ENCODE measurements at regions not wholly inside any gene's neighbourhood (a gene's known extent, or its start where the extent isn't known, plus 50 kb on each side); places are given as distances from the start of the nearest gene placed in this dataset.
"Not testable (repeated sequence)": the region's sequence is repeated elsewhere in the genome, so short reads cannot be mapped to it uniquely, and the experiment has no call there.

DNA sequence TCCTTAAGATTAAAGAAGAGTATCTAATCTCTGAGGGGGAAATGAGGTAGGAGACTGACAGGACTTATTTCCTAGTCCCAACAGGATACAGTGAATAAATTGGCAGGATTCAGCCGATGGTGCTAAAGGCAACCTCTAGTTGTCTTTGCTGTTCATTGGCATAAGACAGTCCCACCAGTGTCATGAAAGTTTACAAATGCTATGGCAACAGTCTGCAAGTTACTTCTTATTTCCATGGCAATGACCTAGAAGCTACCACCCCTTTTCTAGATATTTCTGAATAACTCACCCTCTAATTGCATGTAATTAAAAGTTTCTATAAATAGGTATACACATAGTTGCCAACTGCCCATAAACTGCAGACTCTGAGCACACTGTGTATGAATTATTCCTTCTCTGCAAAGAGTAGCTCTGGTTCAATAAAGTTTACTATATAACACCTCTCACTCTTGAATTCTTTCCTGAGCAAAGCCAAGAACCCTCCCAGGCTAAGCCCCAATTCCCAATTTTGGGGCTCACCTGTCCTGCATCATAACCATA, 172.7 kb upstream of the LRATD1 start:
- DNase-seq (ENCODE audit: low spot score) = no peak
- no peak for FAIRE-seq

DNA sequence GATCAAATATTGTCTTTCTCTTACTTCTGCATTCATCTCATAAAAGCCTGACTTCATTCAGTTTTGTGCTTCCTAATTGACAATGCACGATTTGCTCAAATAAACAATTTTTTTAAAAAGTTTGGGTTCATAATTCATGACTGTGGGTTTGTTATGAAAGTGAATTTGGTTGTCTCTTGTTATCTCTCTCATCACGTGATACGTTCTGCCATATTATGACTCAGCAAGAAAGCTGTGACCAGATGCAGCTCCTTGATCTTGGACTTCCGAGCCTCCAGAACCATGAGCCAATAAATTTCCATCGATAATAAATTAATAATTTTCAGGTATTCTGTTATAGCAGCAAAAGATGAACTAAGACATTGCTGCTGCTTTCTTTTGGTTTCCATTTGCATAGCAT, 156.5 kb upstream of the LRATD1 start:
- FAIRE-seq (no peak), DNase-seq (ENCODE audit: low spot score) (no peak)

GRCh38 chr2:14479486-14479885, 153.0 kb upstream of the LRATD1 start:
- no peak for DNase-seq (ENCODE audit: low spot score)
- no peak for FAIRE-seq

GRCh38 chr2:14480120-14480519, 152.4 kb upstream of the LRATD1 start:
- no peak for FAIRE-seq
- DNase-seq (ENCODE audit: low spot score) = no peak

DNA sequence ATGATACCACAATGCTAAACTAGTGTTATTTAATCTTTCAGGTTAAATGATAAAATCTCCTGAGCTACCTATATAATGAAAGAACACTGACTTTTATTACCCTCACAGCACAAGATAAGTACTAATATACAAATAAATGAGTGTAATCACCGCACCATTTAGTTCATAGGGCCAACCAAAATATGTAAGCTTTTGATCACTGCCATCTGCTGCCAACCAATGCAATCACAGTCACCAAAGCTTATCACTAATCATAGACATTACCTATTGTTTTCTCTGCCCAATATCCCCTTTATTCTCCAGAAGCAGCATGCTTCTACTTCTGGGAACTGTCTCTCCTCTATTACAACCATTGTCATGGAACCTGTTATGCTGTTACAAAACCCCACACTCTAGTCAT, 151.6 kb upstream of the LRATD1 start:
- FAIRE-seq (no peak), DNase-seq (ENCODE audit: low spot score) (no peak)

DNA sequence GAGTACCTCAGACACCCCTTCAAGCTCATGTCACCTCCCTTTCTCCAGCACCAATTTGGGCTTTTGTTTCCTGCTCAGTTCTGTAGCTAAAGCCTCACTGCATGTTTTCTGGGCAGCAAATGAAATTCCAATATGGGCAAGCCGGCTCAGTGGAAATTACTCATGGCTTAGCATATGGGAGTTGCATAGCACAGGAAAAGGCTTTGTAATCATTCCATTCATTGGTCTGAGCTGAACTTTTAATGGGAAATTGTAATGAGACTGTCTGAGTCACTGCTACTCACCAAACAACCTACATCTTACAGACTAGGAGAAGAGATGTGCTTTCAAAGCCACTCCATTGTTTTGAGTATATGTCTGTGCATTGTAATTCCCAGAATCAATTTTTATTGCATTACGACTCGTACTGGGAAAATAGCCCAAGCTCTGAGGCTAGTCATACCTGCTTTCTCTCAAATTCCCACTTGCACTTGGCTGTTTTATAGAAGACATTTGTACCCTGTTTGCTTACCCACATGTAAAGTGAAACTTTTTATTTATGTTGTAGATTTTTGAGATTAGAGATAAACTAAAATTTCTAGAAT, 139.5 kb upstream of the LRATD1 start:
- FAIRE-seq (no peak), DNase-seq (ENCODE audit: low spot score) (peak; percentile 47)

DNA sequence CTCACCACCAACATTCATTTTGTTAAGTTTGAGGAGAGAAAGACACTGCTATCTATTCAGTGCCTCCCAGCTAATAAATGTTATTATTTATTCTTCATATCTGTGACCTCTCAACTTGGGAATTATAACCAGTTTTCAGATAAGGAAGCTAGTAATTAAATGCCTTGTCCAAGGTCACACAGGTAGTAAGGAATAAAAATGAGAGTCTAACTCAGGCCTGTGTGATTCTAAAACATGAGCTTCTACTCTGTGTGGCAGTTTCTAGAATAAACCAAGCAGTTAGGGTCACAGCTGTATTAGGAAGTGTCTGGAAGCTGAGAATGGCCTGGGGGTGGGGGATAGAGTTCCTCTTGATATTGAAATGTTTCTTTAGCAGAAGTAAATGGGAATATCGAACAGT, 137.8 kb upstream of the LRATD1 start:
- no peak for DNase-seq (ENCODE audit: low spot score)
- no peak for FAIRE-seq

- DNase-seq (ENCODE audit: low spot score) (no peak), FAIRE-seq (no peak)
Measured at GRCh38 chr2:14501061-14501460, 131.5 kb upstream of the LRATD1 start.

- not testable (repeated sequence) for DNase-seq (ENCODE audit: low spot score); FAIRE-seq
Measured at GRCh38 chr2:14506955-14507354, 125.6 kb upstream of the LRATD1 start.

DNA sequence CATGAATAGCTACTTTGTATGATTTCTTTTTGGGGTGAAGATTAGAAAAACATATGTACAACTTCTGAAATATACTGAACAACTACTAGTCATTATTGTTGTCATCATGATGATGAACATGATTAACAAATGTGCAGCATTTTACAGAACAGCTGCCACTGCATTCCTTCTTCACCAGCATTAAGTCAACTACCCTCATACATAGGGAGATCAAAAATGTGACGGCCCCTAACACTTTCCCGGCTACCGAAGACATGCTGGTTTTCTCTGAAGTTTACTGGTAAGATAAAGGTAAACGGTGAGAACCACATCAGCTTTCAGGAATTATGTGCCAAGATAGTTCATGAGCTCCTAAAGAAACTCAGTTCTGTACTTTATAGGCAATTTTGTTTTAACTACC, 121.0 kb upstream of the LRATD1 start:
- no peak for DNase-seq (ENCODE audit: low spot score)
- no peak for FAIRE-seq

- FAIRE-seq (no peak), DNase-seq (ENCODE audit: low spot score) (no peak)
Measured at GRCh38 chr2:14513903-14514302, 118.6 kb upstream of the LRATD1 start.

DNA sequence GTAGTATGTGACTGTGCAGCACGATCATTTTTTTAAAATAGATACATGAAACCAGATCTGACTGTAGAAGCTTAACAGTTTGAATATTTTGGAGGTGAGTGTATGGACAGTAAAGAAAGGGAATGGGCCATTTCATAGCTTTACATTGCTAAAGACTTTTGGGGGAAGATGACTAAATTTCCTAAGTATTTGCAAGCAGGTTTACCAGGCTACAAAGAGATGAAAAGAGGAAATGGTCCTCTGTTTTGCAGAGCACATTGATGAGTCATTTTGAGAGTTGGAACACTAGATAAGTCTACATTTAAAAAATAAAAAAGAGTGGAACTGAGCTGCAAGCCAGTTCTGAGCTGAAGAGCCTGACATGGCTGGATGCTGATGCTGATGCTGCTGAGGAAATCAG, 115.7 kb upstream of the LRATD1 start:
- FAIRE-seq (no peak), DNase-seq (ENCODE audit: low spot score) (peak; percentile 61)

DNA sequence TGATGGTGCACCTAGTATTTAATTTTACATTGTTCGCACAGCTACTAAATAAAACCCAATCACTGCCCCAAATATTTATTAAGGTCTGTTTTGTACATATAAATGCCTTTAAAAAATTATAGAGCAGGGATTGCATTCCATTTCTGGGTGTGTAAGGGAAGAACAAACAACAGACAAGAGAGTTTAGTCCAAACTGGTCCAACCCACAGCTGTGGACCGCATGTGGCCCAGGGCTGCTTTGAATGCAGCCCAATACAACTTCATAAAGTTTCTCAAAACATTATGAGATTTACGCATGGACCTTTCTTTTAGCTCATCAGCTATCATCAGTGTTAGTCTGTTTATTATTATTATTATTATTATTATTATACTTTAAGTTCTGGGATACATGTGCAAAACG, 114.8 kb upstream of the LRATD1 start:
- FAIRE-seq (no peak), DNase-seq (ENCODE audit: low spot score) (no peak)

- peak; percentile 5 for FAIRE-seq
- DNase-seq (ENCODE audit: low spot score) = peak; percentile 34
Measured at GRCh38 chr2:14520385-14520945, 112.1 kb upstream of the LRATD1 start.

DNA sequence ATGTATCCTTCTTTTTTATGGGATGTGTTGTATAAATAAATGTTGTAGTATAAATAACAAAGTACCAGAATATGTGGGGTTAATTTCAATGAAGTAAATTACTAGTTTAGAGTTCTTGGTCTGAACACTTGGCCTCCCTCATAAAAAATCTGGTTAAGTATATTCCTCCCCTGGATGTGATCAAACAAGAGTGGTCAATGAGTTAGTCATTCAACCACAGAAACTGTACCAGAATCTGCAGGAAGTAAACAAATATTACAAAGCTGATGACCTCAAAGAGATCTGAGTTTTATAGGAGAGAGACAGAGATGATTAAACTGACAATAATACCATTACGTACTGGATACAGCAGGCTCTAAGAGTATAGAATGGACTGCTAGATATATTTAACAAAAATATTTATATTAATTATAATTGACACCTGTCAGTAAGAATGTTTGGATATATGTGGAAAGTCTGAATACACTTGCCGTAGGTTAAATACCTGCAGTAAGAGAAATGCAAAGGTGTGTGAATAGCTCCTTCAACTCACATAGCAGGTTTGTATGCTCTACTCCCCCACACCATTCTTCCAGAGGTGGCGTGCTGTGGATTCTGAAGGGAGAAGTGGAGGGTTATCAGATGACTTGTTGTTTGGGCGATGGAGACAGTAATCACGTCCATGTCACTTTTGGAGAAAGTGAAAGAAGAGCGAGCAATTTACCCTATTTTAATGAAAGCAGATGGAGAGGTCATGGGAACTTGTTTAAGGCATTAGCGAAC, 108.3 kb upstream of the LRATD1 start:
- DNase-seq (ENCODE audit: low spot score) (peak; percentile 68), FAIRE-seq (peak; percentile 20)

DNA sequence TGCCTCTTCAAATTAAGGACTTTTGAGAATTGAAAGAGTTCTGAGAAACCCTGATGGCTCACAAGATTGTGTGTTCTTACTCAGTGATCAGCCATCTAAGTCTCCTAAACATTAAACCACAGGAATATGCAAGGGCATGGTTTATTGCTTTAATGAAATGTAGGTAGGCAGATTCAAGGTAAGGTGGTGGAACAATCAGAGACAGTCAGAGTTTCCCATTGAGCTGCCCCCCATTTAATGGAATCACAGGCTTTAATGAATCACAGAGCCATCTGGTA, 107.8 kb upstream of the LRATD1 start:
- FAIRE-seq (no peak), DNase-seq (ENCODE audit: low spot score) (no peak)

GRCh38 chr2:14530506-14530905, 102.0 kb upstream of the LRATD1 start:
- no peak for DNase-seq (ENCODE audit: low spot score)
- no peak for FAIRE-seq

GRCh38 chr2:14533131-14533757, 99.3 kb upstream of the LRATD1 start:
- FAIRE-seq (no peak), DNase-seq (ENCODE audit: low spot score) (no peak)

DNA sequence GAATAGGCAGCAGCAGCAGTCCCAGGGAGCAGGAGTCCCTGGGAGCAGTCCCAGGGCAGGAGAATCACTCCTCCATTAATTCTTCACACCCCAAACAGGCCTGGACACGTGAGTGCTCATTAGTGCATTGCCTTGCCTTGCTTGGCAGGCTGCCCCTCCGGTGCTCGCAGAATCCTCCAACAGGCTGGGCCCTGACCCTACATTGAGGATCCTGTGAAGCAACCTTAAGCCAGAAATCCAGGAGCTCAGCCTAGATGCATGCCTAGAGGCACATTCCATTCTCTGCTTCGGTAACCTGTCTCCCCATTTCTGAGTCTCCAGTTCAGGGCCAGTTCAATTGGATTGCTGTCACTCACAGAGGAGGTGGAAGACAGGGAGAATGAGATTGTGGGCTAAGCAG, 97.4 kb upstream of the LRATD1 start:
- DNase-seq (ENCODE audit: low spot score) (no peak), FAIRE-seq (no peak)

DNA sequence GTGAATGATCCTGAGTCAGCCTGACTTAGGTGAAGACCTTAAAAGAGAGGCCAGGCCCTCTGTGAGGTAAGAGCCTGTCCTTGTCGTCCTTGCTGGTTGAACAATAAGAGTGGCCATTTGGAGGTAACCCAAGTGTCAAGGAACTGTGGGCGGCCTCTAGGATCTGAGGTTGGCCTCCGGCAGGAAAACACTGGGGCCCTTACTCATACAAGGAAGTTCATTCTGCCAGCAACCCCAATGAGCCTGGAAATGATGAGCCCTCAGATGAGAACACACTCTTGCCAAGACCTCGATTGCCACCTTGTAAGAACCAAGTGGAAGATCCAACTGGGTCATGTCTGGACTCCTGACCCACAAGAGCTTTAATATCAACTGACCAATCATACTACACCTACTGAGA, 95.5 kb upstream of the LRATD1 start:
- FAIRE-seq (no peak), DNase-seq (ENCODE audit: low spot score) (no peak)

- FAIRE-seq (no peak), DNase-seq (ENCODE audit: low spot score) (no peak)
Measured at GRCh38 chr2:14540015-14540414, 92.5 kb upstream of the LRATD1 start.

DNA sequence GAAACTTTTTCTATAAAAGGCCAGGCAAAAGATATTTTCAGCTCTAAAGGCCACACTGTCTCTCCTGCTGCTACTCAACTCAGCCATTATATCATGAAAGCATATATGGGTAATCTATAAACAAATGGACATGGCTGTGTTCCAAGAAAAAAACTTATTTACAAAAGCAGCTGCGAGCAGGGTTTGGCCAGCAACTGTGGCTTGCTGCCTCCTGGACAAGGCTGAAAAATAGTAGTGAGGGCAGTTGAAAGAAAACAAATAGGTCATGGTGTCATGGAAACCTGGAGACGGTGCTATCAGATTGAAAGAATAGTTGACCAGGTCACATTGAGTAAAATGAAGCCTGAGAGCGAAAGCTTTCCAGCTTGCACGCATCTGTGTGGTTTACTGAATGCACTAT, 89.2 kb upstream of the LRATD1 start:
- FAIRE-seq (no peak), DNase-seq (ENCODE audit: low spot score) (no peak)

DNA sequence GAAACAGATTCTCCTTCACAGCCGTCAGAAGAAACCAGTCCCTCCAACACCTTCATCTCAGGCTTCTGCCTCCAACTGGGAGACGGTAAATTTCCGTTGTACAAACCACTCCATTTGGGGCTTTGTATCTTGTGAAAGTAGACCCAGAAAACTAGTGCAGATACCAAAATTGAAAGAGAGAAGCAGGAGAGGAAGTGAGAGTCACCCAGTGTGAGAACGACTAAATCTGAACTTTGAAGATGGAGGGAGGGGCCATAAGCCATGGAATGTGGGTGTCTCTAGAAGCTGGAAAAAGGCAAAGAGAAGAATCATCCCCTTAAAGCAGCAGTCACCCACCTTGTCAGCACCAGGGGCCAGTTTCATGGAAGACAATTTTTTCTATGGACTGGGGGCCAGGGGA, 88.3 kb upstream of the LRATD1 start:
- no peak for DNase-seq (ENCODE audit: low spot score)
- FAIRE-seq = no peak

Measured in urothelium cell line (cell line).